Activated CD8-positive, alpha-beta T cell treated with anti-CD3 and anti-CD28 coated beads for 36 hours (primary cell): ENCODE measurements at regions not wholly inside any gene's neighbourhood (a gene's known extent, or its start where the extent isn't known, plus 50 kb on each side); places are given as distances from the start of the nearest gene placed in this dataset.

Source experiments
- ATAC-seq: fragments of 200-7000 bp; cut with Tn5 transposase; one replicate; pipeline ENCODE4 v1.10.0; 2021; ENCODE audit warnings: mild to moderate bottlenecking, moderate library complexity
- CTCF ChIA-PET: fragments of 350-600 bp; sonication (Branson Sonifier 250); formaldehyde crosslinking; loops from one replicate; lab custom pipeline; 2021; ENCODE audit warnings: antibody characterized with exemption; lab: Charles Lee
- POLR2A ChIA-PET: fragments of 350-600 bp; sonication (Branson Sonifier 250); formaldehyde crosslinking; loops from one replicate; lab custom pipeline; 2021; ENCODE audit warnings: antibody characterized with exemption; lab: Charles Lee
- DNase-seq: peaks from one replicate; pipeline ENCODE4 v3.0.0-alpha.2; 2020
- H3K27ac Mint-ChIP-seq: one replicate; pipeline ENCODE4 v1.8.0; 2021; ENCODE audit warnings: mild to moderate bottlenecking, mixed read lengths
- H3K27me3 Mint-ChIP-seq: one replicate; pipeline ENCODE4 v1.8.0; 2021; ENCODE audit warnings: mixed read lengths
- H3K36me3 Mint-ChIP-seq: one replicate; pipeline ENCODE4 v1.8.0; 2021; ENCODE audit warnings: low read depth, mixed read lengths
- H3K4me1 Mint-ChIP-seq: one replicate; pipeline ENCODE4 v1.8.0; 2021; ENCODE audit warnings: low read depth, mixed read lengths
- H3K4me3 Mint-ChIP-seq: one replicate; pipeline ENCODE4 v1.8.0; 2021; ENCODE audit warnings: mild to moderate bottlenecking, moderate library complexity, mixed read lengths
- H3K9me3 Mint-ChIP-seq: one replicate; pipeline ENCODE4 v1.8.0; 2021; ENCODE audit warnings: mixed read lengths
- CTCF ChIP-seq: fragments of 200-600 bp; IDR thresholded peaks from one replicate; pipeline ENCODE4 v1.8.0; 2022; ENCODE audit warnings: antibody characterized with exemption, mild to moderate bottlenecking
- intact Hi-C: fragments of 100-400 bp; cut with micrococcal nuclease; formaldehyde crosslinking; loops from one replicate; pipeline ENCODE4 v1.10.0; 2022

DNA sequence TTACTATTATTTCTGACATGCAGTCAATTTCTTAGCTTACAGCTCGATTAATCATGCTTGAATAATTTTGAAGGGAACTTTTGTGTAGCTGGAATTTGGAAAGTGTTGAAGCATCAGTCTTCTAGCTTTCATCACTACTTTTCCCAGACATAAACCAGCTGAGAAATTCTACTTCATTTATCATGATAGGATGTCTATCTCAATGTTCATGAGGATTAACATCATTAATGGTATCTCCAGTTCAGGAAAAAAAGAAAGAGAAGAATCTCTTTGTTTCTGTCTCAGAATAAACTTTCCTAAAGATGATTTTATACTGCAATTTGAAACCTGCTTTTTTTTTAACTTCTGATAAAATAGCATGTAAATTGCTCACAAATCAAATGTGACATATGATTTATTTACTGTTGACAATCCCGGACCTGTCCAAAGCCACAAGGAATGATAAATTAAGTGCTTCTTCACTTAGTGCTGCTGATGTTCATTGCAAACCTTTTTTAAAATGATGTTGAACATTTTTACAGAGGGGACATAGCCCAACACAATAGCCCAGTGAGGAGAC is 412.1 kb upstream of the CLINT1 start:
- DNase-seq (no peak), ATAC-seq (no peak)
- intact Hi-C loops = no loop called here
- no peaks in the 10 kb centered on the region for H3K27me3 Mint-ChIP-seq
- TF ChIP-seq CTCF = no peak
- no peaks in the 10 kb centered on the region for H3K36me3 Mint-ChIP-seq
- ChIA-PET CTCF (no interaction called here), POLR2A (no interaction called here)
- no peak overlapping the region for H3K27ac Mint-ChIP-seq
- H3K4me3 Mint-ChIP-seq = no peak overlapping the region
- H3K4me1 Mint-ChIP-seq = no peaks in the 10 kb centered on the region
- peaks cover 2% of the 10 kb centered on the region for H3K9me3 Mint-ChIP-seq

- TF ChIP-seq CTCF = no peak
- no peaks in the 10 kb centered on the region for H3K36me3 Mint-ChIP-seq
- H3K27me3 Mint-ChIP-seq = no peaks in the 10 kb centered on the region
- POLR2A ChIA-PET = no interaction called here
- no peak for ATAC-seq
- H3K27ac Mint-ChIP-seq = no peak overlapping the region
- no peaks in the 10 kb centered on the region for H3K4me1 Mint-ChIP-seq
- peaks cover 2% of the 10 kb centered on the region for H3K9me3 Mint-ChIP-seq
- no peak overlapping the region for H3K4me3 Mint-ChIP-seq
- DNase-seq = no peak
- CTCF ChIA-PET = no interaction called here
- intact Hi-C loops = no loop called here
Measured at GRCh38 chr5:158268286-158268685, 409.3 kb upstream of the CLINT1 start.

DNA sequence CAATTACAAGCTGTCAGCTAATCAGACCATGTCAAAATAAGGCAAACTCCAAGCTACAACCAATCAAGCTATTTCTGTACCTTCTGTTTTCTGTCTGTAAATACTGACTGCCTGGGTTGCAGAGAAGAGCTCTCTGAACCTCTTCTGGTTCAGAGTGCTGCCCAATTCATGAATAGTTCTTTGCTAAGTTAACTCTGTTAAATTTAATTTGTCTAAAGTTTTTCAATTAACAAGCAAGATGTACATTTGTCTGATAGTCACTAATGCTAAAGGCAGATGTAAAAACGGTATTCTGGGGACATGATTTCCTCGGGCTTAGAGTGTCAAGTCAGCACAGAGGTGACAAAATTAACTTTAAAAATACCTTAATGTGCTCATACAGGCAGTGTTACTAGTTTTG is 408.3 kb upstream of the CLINT1 start:
- H3K36me3 Mint-ChIP-seq = no peaks in the 10 kb centered on the region
- H3K4me1 Mint-ChIP-seq = no peaks in the 10 kb centered on the region
- no peak overlapping the region for H3K4me3 Mint-ChIP-seq
- no peak for TF ChIP-seq CTCF
- H3K27ac Mint-ChIP-seq = no peak overlapping the region
- DNase-seq = no peak
- ChIA-PET CTCF (no interaction called here), POLR2A (no interaction called here)
- intact Hi-C loops = no loop called here
- no peaks in the 10 kb centered on the region for H3K27me3 Mint-ChIP-seq
- no peak for ATAC-seq
- H3K9me3 Mint-ChIP-seq = peaks cover 2% of the 10 kb centered on the region

- H3K4me3 Mint-ChIP-seq = no peak overlapping the region
- POLR2A ChIA-PET = no interaction called here
- H3K9me3 Mint-ChIP-seq = peaks cover 2% of the 10 kb centered on the region
- CTCF ChIA-PET = interaction anchor here (1.2 kb wide), 1 partner anchor 90 kb away, joined by 3 read pairs; no protein-coding TSS in a partner anchor
- no peak for DNase-seq
- no peak for TF ChIP-seq CTCF
- H3K4me1 Mint-ChIP-seq = no peaks in the 10 kb centered on the region
- no peak overlapping the region for H3K27ac Mint-ChIP-seq
- intact Hi-C loops = no loop called here
- no peaks in the 10 kb centered on the region for H3K36me3 Mint-ChIP-seq
- no peak for ATAC-seq
- no peaks in the 10 kb centered on the region for H3K27me3 Mint-ChIP-seq
Measured at GRCh38 chr5:158265931-158266700, 407.2 kb upstream of the CLINT1 start.

DNA sequence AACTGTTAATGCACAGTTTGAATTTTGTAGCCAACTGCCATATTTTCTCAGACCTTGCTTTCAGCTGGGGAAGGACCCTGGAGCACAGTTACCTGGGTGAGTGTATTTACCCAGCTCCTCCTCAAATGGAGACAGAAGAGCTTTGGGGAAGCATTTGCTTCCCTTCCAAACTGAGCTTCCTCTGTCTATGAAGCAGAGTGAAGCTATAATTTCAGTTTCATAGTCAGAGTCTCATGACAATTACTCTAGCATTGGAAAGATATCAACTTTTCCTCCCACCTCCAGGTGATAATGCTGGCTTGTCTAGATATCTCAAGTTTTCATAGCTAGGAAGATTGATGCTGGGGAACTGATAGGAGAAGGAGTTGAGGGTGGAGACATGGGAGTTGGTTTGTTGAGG is 406.4 kb upstream of the CLINT1 start:
- intact Hi-C loops = no loop called here
- Mint-ChIP-seq H3K27ac (no peak overlapping the region), H3K4me3 (no peak overlapping the region), H3K36me3 (no peaks in the 10 kb centered on the region), H3K9me3 (peaks cover 3% of the 10 kb centered on the region), H3K27me3 (no peaks in the 10 kb centered on the region), H3K4me1 (no peaks in the 10 kb centered on the region)
- no peak for ATAC-seq
- TF ChIP-seq CTCF = no peak
- POLR2A ChIA-PET = no interaction called here
- no peak for DNase-seq
- CTCF ChIA-PET = interaction anchor here (1.2 kb wide), 1 partner anchor 89 kb away, joined by 3 read pairs; no protein-coding TSS in a partner anchor
